K562 (cell line): ENCODE measurements at regions not wholly inside any gene's neighbourhood (a gene's known extent, or its start where the extent isn't known, plus 50 kb on each side); places are given as distances from the start of the nearest gene placed in this dataset.

Experiments used
- ATAC-seq: fragments of 200-7000 bp; cut with Tn5 transposase; 3 replicates; pipeline ENCODE4 v1.9.1; 2020; ENCODE audit warnings: moderate library complexity
- BruUV-seq: library from RNA; stranded (reverse); fragments of 400-500 nt; replicated peaks from 2 replicates; lab custom pipeline; 2021; lab: Mats Ljungman, UMichigan
- CTCF ChIA-PET: fragments of 300-600 bp; formaldehyde crosslinking; extraction: SDS; loops from one replicate; lab custom pipeline; 2021; ENCODE audit warnings: low intra/inter-chr PET ratio; lab: Yijun Ruan, JAX
- POLR2A ChIA-PET: fragments of 300-600, 350-650 bp; sonication (Branson Sonifier 250); formaldehyde crosslinking; extraction: SDS; loops from one replicate; lab custom pipeline; 2021; ENCODE audit warnings: antibody characterized with exemption, inconsistent platforms; lab: Yijun Ruan, JAX
- DNase-seq, 4 experiments: peaks; one replicate each; pipeline versions ENCODE4 v3.0.0 to v3.0.0-alpha.2; 2011 to 2018; ENCODE audit warnings: low spot score in 3 of 4, mixed read lengths in 3 of 4; ENCODE audit errors: extremely low read depth in 1 of 4
- FAIRE-seq: peaks from 2 replicates; lab custom pipeline; 2011; peaks lifted over from hg19 to GRCh38; lab: Jason Lieb, UNC
- H2AFZ ChIP-seq: 2 replicates; pipeline ENCODE4 v1.6.0; 2011; ENCODE audit warnings: low read depth, low read length, control low read depth, inconsistent platforms
- H3K27ac ChIP-seq: fragments of 200-600 bp; 3 replicates; pipeline ENCODE4 v1.8.0; 2011; ENCODE audit warnings: low read depth, mild to moderate bottlenecking, control low read depth, inconsistent platforms, low read length, moderate library complexity, mixed read lengths; ENCODE audit errors: extremely low read depth
- H3K27me3 ChIP-seq, 2 experiments: fragments of 300-600 bp in 1 of 2; 2 replicates in 1 of 2; 3 replicates in 1 of 2; pipeline versions ENCODE4 v1.6.0 to v1.8.0; 2011; ENCODE audit warnings: inconsistent platforms in 2 of 2, low read length in 2 of 2, mild to moderate bottlenecking in 1 of 2, mixed read lengths in 1 of 2, moderate library complexity in 1 of 2; ENCODE audit not compliant: control insufficient read depth in 2 of 2, insufficient read depth in 2 of 2
- H3K36me3 ChIP-seq: fragments of 300-600 bp; 3 replicates; pipeline ENCODE4 v1.8.0; 2011; ENCODE audit warnings: mild to moderate bottlenecking, low read length, inconsistent platforms; ENCODE audit not compliant: control insufficient read depth, insufficient read depth
- H3K4me1 ChIP-seq, 2 experiments: fragments of 200-600 bp in 1 of 2; replicated peaks in 1 of 2; 2 replicates in 1 of 2; 3 replicates in 1 of 2; pipeline versions ENCODE4 v1.5.1 to v1.8.0; 2011; ENCODE audit warnings: inconsistent platforms in 2 of 2, low read length in 2 of 2, mild to moderate bottlenecking in 1 of 2, mixed read lengths in 1 of 2, moderate library complexity in 1 of 2; ENCODE audit not compliant: control insufficient read depth in 2 of 2, insufficient read depth in 2 of 2
- H3K4me2 ChIP-seq: 2 replicates; pipeline ENCODE4 v1.6.1; 2011; ENCODE audit warnings: low read length, control low read depth, inconsistent platforms, mixed read lengths; ENCODE audit not compliant: insufficient read depth
- H3K4me3 ChIP-seq: fragments of 200-600 bp; sonication (generic), shearing (Covaris generic); 2 replicates; pipeline ENCODE4 v1.5.1; 2016; ENCODE audit warnings: control low read depth, inconsistent platforms
- H3K79me2 ChIP-seq: fragments of 200-600 bp; 3 replicates; pipeline ENCODE4 v1.8.0; 2011; ENCODE audit warnings: low read length, inconsistent platforms; ENCODE audit not compliant: control insufficient read depth, insufficient read depth
- H3K9ac ChIP-seq, 2 experiments: 2 replicates each; pipeline versions ENCODE4 v1.6.0 to v1.6.1; 2011; ENCODE audit warnings: low read depth in 2 of 2, low read length in 2 of 2, control low read depth in 1 of 2, inconsistent platforms in 1 of 2, mild to moderate bottlenecking in 1 of 2, mixed read lengths in 1 of 2; ENCODE audit not compliant: insufficient read depth in 1 of 2
- H3K9me1 ChIP-seq: one replicate; pipeline ENCODE4 v1.6.0; 2011; ENCODE audit warnings: inconsistent platforms, mild to moderate bottlenecking, low read length, moderate library complexity; ENCODE audit not compliant: control insufficient read depth, insufficient read depth
- H3K9me3 ChIP-seq: replicated peaks from 2 replicates; pipeline ENCODE4 v1.5.1; 2011; ENCODE audit warnings: low read depth, low read length, inconsistent platforms; ENCODE audit not compliant: control insufficient read depth, insufficient read depth
- H4K20me1 ChIP-seq: replicated peaks from 2 replicates; pipeline ENCODE4 v1.6.1; 2011; ENCODE audit warnings: low read length, inconsistent platforms, mixed read lengths; ENCODE audit not compliant: control insufficient read depth, insufficient read depth
- BMI1 ChIP-seq: fragments of 150-350 bp; IDR thresholded peaks from 2 replicates; pipeline ENCODE4 v1.6.1; 2014; ENCODE audit warnings: low read length
- CCNT2 ChIP-seq: IDR thresholded peaks from 2 replicates; pipeline ENCODE4 v1.6.1; 2011; ENCODE audit warnings: borderline replicate concordance, low read depth, mild to moderate bottlenecking, moderate library complexity, mixed read lengths, low read length; ENCODE audit not compliant: insufficient read length; ENCODE audit errors: extremely low read depth
- CTBP1 ChIP-seq: fragments of 450-650 bp; IDR thresholded peaks from 2 replicates; pipeline ENCODE4 v1.6.1; 2016; ENCODE audit warnings: borderline replicate concordance
- IFI16 ChIP-seq: fragments of 250-450 bp; sonication (Bioruptor Pico); IDR thresholded peaks from 2 replicates; pipeline ENCODE4 v2.1.2; 2022; ENCODE audit warnings: mild to moderate bottlenecking, inconsistent platforms
- JUND ChIP-seq, 2 experiments: IDR thresholded peaks; 2 replicates in 1 of 2; 3 replicates in 1 of 2; pipeline ENCODE4 v1.6.1; 2011; ENCODE audit warnings: borderline replicate concordance in 2 of 2, low read depth in 2 of 2, low read length in 2 of 2, improper control_type of control experiment in 1 of 2, missing biosample characterization in 1 of 2, missing genetic modification characterization in 1 of 2, missing genetic modification reagents in 1 of 2
- KLF1 ChIP-seq: fragments of 450-650 bp; IDR thresholded peaks from 2 replicates; pipeline ENCODE4 v1.6.1; 2016; ENCODE audit warnings: missing genetic modification characterization, missing compliant biosample characterization
- NFRKB ChIP-seq: fragments of 450-650 bp; IDR thresholded peaks from 2 replicates; pipeline ENCODE4 v1.6.1; 2016; ENCODE audit warnings: low read depth
- RB1 ChIP-seq: fragments of 450-650 bp; IDR thresholded peaks from 2 replicates; pipeline ENCODE4 v1.6.1; 2017; ENCODE audit warnings: low read depth, mild to moderate bottlenecking
- RHOXF2B ChIP-seq: fragments of 250-450 bp; sonication (Bioruptor Pico); conservative IDR thresholded peaks from 2 replicates; pipeline ENCODE4 v1.5.1; 2021
- TEAD1 ChIP-seq, 2 experiments: fragments of 450-650 bp in 1 of 2; sonication (generic) in 1 of 2; formaldehyde crosslinking; IDR thresholded peaks; 2 replicates each; pipeline versions ENCODE4 v1.4.0 to v1.8.0; 2020 to 2022; ENCODE audit warnings: mild to moderate bottlenecking in 2 of 2, missing genetic modification reagents in 1 of 2
- YBX1 ChIP-seq: fragments of 450-650 bp; IDR thresholded peaks from 2 replicates; pipeline ENCODE4 v1.7.1; 2016; ENCODE audit warnings: mild to moderate bottlenecking
- ZBTB17 ChIP-seq: fragments of 450-650 bp; formaldehyde crosslinking; IDR thresholded peaks from 2 replicates; pipeline ENCODE4 v1.4.0; 2020; ENCODE audit warnings: mild to moderate bottlenecking
- WGBS: fragments of 100-300 bp; shearing (Covaris generic); methylation state at CpG from one replicate; pipeline ENCODE4 v1.1.6; 2016; ENCODE audit warnings: low coverage, mixed read lengths; ENCODE audit not compliant: insufficient coverage; ENCODE audit errors: missing lambda C conversion rate; 5-methylcytosine and 5-hydroxymethylcytosine counted together
- in situ Hi-C: fragments of 300-500 bp; cut with MboI; formaldehyde crosslinking; loops from 4 replicates; pipeline ENCODE4 v1.15.0; 2018; ENCODE audit warnings: inconsistent platforms, mixed read lengths
- intact Hi-C: fragments of 100-400 bp; cut with micrococcal nuclease; formaldehyde crosslinking; loops from 2 replicates; pipeline ENCODE4 v1.14.2; 2022
- TF ChIP-seq, protein P1 (sequence below): fragments of 250-450 bp; sonication (Bioruptor Pico); IDR thresholded peaks from 2 replicates; pipeline ENCODE4 v1.8.0; 2022; ENCODE audit warnings: inconsistent platforms, mild to moderate bottlenecking, moderate library complexity, borderline replicate concordance

DNA sequence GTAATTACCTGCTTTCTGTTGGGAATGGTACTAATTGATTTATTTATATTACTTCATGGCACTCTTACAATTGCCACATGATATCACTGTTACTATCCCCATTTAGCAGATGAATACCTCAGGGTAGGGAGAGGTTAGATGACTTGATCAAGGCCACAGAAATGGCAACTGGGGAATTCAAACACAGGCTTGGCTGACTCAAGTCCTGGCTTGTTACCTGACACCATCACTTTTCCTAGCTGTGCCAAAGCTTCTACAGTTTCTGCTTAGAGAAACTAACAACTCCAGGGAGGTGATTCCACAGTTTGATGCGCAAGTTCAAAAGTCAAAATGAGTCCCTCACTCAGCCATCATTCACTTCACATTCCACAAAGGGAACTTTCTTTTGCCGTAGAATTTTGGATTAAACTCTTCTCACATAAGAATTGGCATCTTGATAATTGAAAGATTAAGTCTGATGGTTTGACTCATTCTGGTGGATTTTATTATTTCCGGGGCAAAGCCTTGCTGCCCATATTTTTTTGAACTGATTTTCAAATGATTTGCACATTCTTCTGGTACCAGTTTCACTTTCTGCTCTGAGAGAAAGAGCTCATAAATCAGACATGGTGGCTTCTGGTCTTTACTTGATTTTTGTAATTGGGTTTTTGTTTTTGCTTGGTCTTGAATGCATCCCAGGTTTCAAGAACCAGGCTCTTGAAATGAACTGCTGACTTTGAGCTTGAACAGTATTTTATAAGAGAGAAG lies 656.8 kb downstream of the BCL11A start:
- Histone ChIP-seq H3K27me3 (no peaks in the 10 kb centered on the region), H3K4me2 (no peak overlapping the region), H3K9me1 (no peaks in the 10 kb centered on the region), H3K27ac (no peak overlapping the region), H3K4me1 (no peaks in the 10 kb centered on the region), H3K79me2 (no peaks in the 10 kb centered on the region), H3K4me3 (no peak overlapping the region), H4K20me1 (no peaks in the 10 kb centered on the region), H2AFZ (no peak overlapping the region), H3K36me3 (no peaks in the 10 kb centered on the region), H3K9me3 (no peaks in the 10 kb centered on the region), H3K9ac (no peak overlapping the region)
- no peak for ATAC-seq
- FAIRE-seq = no peak
- intact Hi-C loops (no loop called here), in situ Hi-C loops (no loop called here)
- no TSS peak for BruUV-seq
- no peak for TF ChIP-seq JUND (IDR thresholded peaks at IDR 0.05; ENCODE audit: borderline replicate concordance, low read depth, low read length)
- no peak for TF ChIP-seq JUND (tag; IDR thresholded peaks at IDR 0.05; ENCODE audit: borderline replicate concordance, low read depth, low read length)
- TF ChIP-seq RB1 = no peak
- DNase-seq = no peak
- ChIA-PET CTCF (no interaction called here), POLR2A (no interaction called here)
- WGBS = 0% methylated on average over 3 of the region's 3 CpGs

DNA sequence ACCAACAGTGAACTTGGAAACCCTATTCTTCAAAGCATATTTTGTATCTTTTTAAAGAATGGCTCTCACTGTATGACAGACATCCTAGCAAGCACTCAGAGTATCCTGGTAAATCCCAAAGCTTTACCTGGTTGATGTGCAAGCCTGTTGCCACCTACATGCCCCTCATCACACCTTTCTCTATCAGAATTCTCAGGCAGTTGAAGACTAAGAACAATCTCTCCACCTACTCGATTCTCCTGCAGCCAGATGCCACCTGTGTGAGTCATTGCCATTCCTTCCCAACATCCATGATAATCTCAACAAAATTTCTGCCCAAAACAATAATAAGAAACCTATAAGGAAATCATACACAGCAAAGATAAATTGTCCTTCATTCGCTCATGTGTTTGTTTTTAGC lies 659.8 kb downstream of the BCL11A start:
- H3K27me3 ChIP-seq = no peaks in the 10 kb centered on the region
- H3K4me1 ChIP-seq = no peaks in the 10 kb centered on the region
- H3K4me2 ChIP-seq = no peak overlapping the region
- H3K9me3 ChIP-seq = no peaks in the 10 kb centered on the region
- DNase-seq (no peak), FAIRE-seq (no peak), ATAC-seq (no peak)
- in situ Hi-C loops (no loop called here), intact Hi-C loops (no loop called here)
- no peaks in the 10 kb centered on the region for H3K9me1 ChIP-seq
- H3K9ac ChIP-seq = no peak overlapping the region
- POLR2A ChIA-PET = no interaction called here
- H4K20me1 ChIP-seq = no peaks in the 10 kb centered on the region
- no peak for TF ChIP-seq CCNT2
- TF ChIP-seq BMI1 = no peak
- no peak for TF ChIP-seq CTBP1
- TF ChIP-seq, protein P1, sequence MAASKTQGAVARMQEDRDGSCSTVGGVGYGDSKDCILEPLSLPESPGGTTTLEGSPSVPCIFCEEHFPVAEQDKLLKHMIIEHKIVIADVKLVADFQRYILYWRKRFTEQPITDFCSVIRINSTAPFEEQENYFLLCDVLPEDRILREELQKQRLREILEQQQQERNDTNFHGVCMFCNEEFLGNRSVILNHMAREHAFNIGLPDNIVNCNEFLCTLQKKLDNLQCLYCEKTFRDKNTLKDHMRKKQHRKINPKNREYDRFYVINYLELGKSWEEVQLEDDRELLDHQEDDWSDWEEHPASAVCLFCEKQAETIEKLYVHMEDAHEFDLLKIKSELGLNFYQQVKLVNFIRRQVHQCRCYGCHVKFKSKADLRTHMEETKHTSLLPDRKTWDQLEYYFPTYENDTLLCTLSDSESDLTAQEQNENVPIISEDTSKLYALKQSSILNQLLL (CRISPR knock-in tag) = no peak
- TF ChIP-seq ZBTB17 (CRISPR knock-in tag) = no peak
- no peak for TF ChIP-seq RHOXF2B
- TF ChIP-seq IFI16 = no peak
- no peak for TF ChIP-seq TEAD1 (CRISPR knock-in tag; IDR thresholded peaks at IDR 0.05)
- no peak for TF ChIP-seq YBX1
- no peak for TF ChIP-seq NFRKB
- TF ChIP-seq KLF1 (tag) = no peak
- CTCF ChIA-PET = no interaction called here
- no peaks in the 10 kb centered on the region for H3K79me2 ChIP-seq
- no peak overlapping the region for H3K27ac ChIP-seq
- no TSS peak for BruUV-seq
- no peak overlapping the region for H3K4me3 ChIP-seq
- no peaks in the 10 kb centered on the region for H3K36me3 ChIP-seq
- H2AFZ ChIP-seq = no peak overlapping the region
- 4% methylated on average over 2 of the region's 2 CpGs for WGBS
